Esophagus muscularis mucosa (tissue), 4 donors: ENCODE measurements at regions not wholly inside any gene's neighbourhood (a gene's known extent, or its start where the extent isn't known, plus 50 kb on each side); places are given as distances from the start of the nearest gene placed in this dataset.

Experiments
- DNase-seq: peaks from one replicate; pipeline ENCODE4 v3.0.0-alpha.2; 2017; ENCODE audit errors: extremely low spot score
- H3K27ac ChIP-seq, 4 donors: fragments of 200-600 bp; sonication (generic); replicated peaks in 1 of 4; 1 replicate in 3 of 4; 2 replicates in 1 of 4; pipeline ENCODE4 v1.5.1; 2016 to 2019; ENCODE audit warnings: mild to moderate bottlenecking in 1 of 4
- H3K27me3 ChIP-seq, 4 donors: fragments of 200-600 bp; sonication (generic); one replicate each; pipeline versions ENCODE4 v1.5.1 to v1.6.0; 2016 to 2019
- H3K36me3 ChIP-seq, 4 donors: fragments of 200-600 bp; sonication (generic); one replicate each; pipeline ENCODE4 v1.5.1; 2016 to 2019
- H3K4me1 ChIP-seq, 4 donors: fragments of 200-600 bp; sonication (generic); one replicate each; pipeline ENCODE4 v1.5.1; 2016 to 2019
- H3K4me3 ChIP-seq, 4 donors: fragments of 200-600 bp; sonication (generic); 1 replicate in 2 of 4; 2 replicates in 2 of 4; pipeline ENCODE4 v1.5.1; 2016 to 2019; ENCODE audit warnings: mild to moderate bottlenecking in 4 of 4, moderate library complexity in 1 of 4
- H3K9me3 ChIP-seq, 4 donors: fragments of 200-600 bp; sonication (generic); 1 replicate in 3 of 4; 2 replicates in 1 of 4; pipeline ENCODE4 v1.5.1; 2016 to 2019
- EP300 ChIP-seq: sonication (generic); formaldehyde crosslinking; IDR thresholded peaks from one replicate; pipeline ENCODE4 v1.6.1; 2017; ENCODE audit warnings: antibody characterized with exemption
- POLR2A ChIP-seq: fragments of 450-650 bp; IDR thresholded peaks from one replicate; pipeline ENCODE4 v1.6.1; 2017; ENCODE audit warnings: antibody characterized with exemption, moderate library complexity, mild to moderate bottlenecking, low read depth
- POLR2AphosphoS5 ChIP-seq, 2 donors: sonication (generic); formaldehyde crosslinking; IDR thresholded peaks; one replicate each; pipeline ENCODE4 v1.6.1; 2017; ENCODE audit warnings: antibody characterized with exemption in 2 of 2
- WGBS: methylation state at CpG from one replicate; pipeline ENCODE4 v1.1.5; 2018; 5-methylcytosine and 5-hydroxymethylcytosine counted together
- intact Hi-C: fragments of 100-400 bp; cut with DNase I; formaldehyde crosslinking; loops from one replicate; pipeline ENCODE4 v1.15.1; 2023
- TF ChIP-seq, protein P1 (sequence below), 3 experiments: fragments of 200-600 bp in 2 of 3; fragments of 450-650 bp in 1 of 3; sonication (generic) in 2 of 3; IDR thresholded peaks; one replicate each; pipeline ENCODE4 v1.5.1; 2017 to 2019; ENCODE audit warnings: antibody characterized with exemption in 3 of 3, mild to moderate bottlenecking in 2 of 3, moderate library complexity in 1 of 3

GRCh38 chr3:152516216-152516615 lies 247.5 kb downstream of the MBNL1 start:
- DNase-seq, result no peak
- Histone ChIP-seq H3K4me1 (no peaks in the 10 kb centered on the region), H3K9me3 (no peaks in the 10 kb centered on the region), H3K4me3 (no peak overlapping the region), H3K27ac (no peak overlapping the region), H3K27me3 (no peaks in the 10 kb centered on the region), H3K36me3 (no peaks in the 10 kb centered on the region)
- 87% methylated on average over 3 of the region's 3 CpGs for WGBS
- intact Hi-C loops, result no loop called here
- TF ChIP-seq EP300 (no peak), POLR2AphosphoS5 (IDR thresholded peaks at IDR 0.05) (no peak), POLR2A (no peak)
- TF ChIP-seq, protein P1, sequence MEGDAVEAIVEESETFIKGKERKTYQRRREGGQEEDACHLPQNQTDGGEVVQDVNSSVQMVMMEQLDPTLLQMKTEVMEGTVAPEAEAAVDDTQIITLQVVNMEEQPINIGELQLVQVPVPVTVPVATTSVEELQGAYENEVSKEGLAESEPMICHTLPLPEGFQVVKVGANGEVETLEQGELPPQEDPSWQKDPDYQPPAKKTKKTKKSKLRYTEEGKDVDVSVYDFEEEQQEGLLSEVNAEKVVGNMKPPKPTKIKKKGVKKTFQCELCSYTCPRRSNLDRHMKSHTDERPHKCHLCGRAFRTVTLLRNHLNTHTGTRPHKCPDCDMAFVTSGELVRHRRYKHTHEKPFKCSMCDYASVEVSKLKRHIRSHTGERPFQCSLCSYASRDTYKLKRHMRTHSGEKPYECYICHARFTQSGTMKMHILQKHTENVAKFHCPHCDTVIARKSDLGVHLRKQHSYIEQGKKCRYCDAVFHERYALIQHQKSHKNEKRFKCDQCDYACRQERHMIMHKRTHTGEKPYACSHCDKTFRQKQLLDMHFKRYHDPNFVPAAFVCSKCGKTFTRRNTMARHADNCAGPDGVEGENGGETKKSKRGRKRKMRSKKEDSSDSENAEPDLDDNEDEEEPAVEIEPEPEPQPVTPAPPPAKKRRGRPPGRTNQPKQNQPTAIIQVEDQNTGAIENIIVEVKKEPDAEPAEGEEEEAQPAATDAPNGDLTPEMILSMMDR (IDR thresholded peaks at IDR 0.05), result no peak

- DNase-seq, result no peak
- intact Hi-C loops, result no loop called here
- TF ChIP-seq, protein P1 (IDR thresholded peaks at IDR 0.05), result no peak
- TF ChIP-seq POLR2AphosphoS5 (IDR thresholded peaks at IDR 0.05) (no peak), EP300 (no peak), POLR2A (no peak)
Measured at GRCh38 chr3:152517502-152517901, 248.8 kb downstream of the MBNL1 start.

GRCh38 chr3:152518346-152518745 lies 249.6 kb downstream of the MBNL1 start:
- H3K4me3 ChIP-seq, result no peak overlapping the region
- intact Hi-C loops, result no loop called here
- TF ChIP-seq POLR2A (no peak), EP300 (no peak), POLR2AphosphoS5 (IDR thresholded peaks at IDR 0.05) (no peak)
- TF ChIP-seq, protein P1 (IDR thresholded peaks at IDR 0.05), result no peak
- DNase-seq, result no peak
- no peak overlapping the region for H3K27ac ChIP-seq
- 94% methylated on average over 2 of the region's 2 CpGs for WGBS
- no peaks in the 10 kb centered on the region for H3K4me1 ChIP-seq
- H3K27me3 ChIP-seq, result no peaks in the 10 kb centered on the region
- H3K9me3 ChIP-seq, result no peaks in the 10 kb centered on the region
- H3K36me3 ChIP-seq, result no peaks in the 10 kb centered on the region

More at GRCh38 chr3:152517502-152517901, 248.8 kb downstream of the MBNL1 start:
- Histone ChIP-seq H3K27me3 (no peaks in the 10 kb centered on the region), H3K9me3 (no peaks in the 10 kb centered on the region), H3K4me1 (no peaks in the 10 kb centered on the region), H3K36me3 (no peaks in the 10 kb centered on the region), H3K27ac (no peak overlapping the region), H3K4me3 (no peak overlapping the region)
- WGBS, result 89% methylated on average over 2 of the region's 2 CpGs

GRCh38 chr3:152519376-152519775 lies 250.6 kb downstream of the MBNL1 start:
- no peaks in the 10 kb centered on the region for H3K27me3 ChIP-seq
- no peak overlapping the region for H3K27ac ChIP-seq
- no peak for DNase-seq
- H3K36me3 ChIP-seq, result no peaks in the 10 kb centered on the region
- H3K9me3 ChIP-seq, result no peaks in the 10 kb centered on the region
- TF ChIP-seq POLR2AphosphoS5 (IDR thresholded peaks at IDR 0.05) (no peak), POLR2A (no peak), EP300 (no peak)
- TF ChIP-seq, protein P1 (IDR thresholded peaks at IDR 0.05), result no peak
- no peaks in the 10 kb centered on the region for H3K4me1 ChIP-seq
- H3K4me3 ChIP-seq, result no peak overlapping the region
- intact Hi-C loops, result no loop called here

- Histone ChIP-seq H3K27ac (no peak overlapping the region), H3K4me1 (no peaks in the 10 kb centered on the region), H3K36me3 (no peaks in the 10 kb centered on the region), H3K27me3 (no peaks in the 10 kb centered on the region), H3K4me3 (no peak overlapping the region), H3K9me3 (no peaks in the 10 kb centered on the region)
- intact Hi-C loops, result loop anchor here (5.0 kb wide), 1 partner anchor 450 kb away; no protein-coding TSS in a partner anchor
- TF ChIP-seq EP300 (no peak), POLR2A (no peak), POLR2AphosphoS5 (IDR thresholded peaks at IDR 0.05) (no peak)
- TF ChIP-seq, protein P1 (IDR thresholded peaks at IDR 0.05), result no peak
- 100% methylated on average over 1 of the region's 1 CpG for WGBS
- DNase-seq, result no peak
Measured at GRCh38 chr3:152522036-152522435, 253.3 kb downstream of the MBNL1 start.
